HL-60 (cell line): ENCODE measurements at regions not wholly inside any gene's neighbourhood (a gene's known extent, or its start where the extent isn't known, plus 50 kb on each side); places are given as distances from the start of the nearest gene placed in this dataset.

Experiments
- POLR2AphosphoS5 ChIP-seq: IDR thresholded peaks from 2 replicates; pipeline ENCODE4 v1.6.1; 2012; ENCODE audit warnings: low read depth
- TF ChIP-seq, protein P1 (sequence below): IDR thresholded peaks from one replicate; pipeline ENCODE4 v1.5.1; 2011; ENCODE audit warnings: low read length, control low read depth, inconsistent platforms; ENCODE audit not compliant: insufficient read depth
- TF ChIP-seq, protein P2 (sequence below): IDR thresholded peaks from 2 replicates; pipeline ENCODE4 v1.6.1; 2012; ENCODE audit warnings: low read depth; ENCODE audit not compliant: insufficient replicate concordance

DNA sequence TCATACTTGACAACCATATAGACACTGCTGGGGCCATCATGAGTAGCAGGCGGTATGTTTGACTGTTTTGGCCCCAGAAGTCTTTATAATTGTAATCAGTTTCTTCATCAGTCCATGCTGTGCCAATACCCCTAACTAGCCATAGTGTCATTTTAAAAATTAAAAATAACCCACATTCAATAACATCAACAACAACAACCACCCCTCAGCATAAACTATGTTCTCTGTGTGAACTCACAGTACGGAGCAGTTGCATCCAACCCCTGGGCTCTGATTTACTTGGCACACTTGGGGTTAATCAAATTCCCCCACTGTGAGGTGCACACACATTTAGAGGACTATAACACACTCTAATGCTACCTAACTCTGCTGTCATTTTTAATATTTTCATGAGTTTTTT, 553.7 kb downstream of the USP25 start:
- TF ChIP-seq POLR2AphosphoS5: no peak
- TF ChIP-seq, protein P1, sequence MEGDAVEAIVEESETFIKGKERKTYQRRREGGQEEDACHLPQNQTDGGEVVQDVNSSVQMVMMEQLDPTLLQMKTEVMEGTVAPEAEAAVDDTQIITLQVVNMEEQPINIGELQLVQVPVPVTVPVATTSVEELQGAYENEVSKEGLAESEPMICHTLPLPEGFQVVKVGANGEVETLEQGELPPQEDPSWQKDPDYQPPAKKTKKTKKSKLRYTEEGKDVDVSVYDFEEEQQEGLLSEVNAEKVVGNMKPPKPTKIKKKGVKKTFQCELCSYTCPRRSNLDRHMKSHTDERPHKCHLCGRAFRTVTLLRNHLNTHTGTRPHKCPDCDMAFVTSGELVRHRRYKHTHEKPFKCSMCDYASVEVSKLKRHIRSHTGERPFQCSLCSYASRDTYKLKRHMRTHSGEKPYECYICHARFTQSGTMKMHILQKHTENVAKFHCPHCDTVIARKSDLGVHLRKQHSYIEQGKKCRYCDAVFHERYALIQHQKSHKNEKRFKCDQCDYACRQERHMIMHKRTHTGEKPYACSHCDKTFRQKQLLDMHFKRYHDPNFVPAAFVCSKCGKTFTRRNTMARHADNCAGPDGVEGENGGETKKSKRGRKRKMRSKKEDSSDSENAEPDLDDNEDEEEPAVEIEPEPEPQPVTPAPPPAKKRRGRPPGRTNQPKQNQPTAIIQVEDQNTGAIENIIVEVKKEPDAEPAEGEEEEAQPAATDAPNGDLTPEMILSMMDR: no peak
- TF ChIP-seq, protein P2, sequence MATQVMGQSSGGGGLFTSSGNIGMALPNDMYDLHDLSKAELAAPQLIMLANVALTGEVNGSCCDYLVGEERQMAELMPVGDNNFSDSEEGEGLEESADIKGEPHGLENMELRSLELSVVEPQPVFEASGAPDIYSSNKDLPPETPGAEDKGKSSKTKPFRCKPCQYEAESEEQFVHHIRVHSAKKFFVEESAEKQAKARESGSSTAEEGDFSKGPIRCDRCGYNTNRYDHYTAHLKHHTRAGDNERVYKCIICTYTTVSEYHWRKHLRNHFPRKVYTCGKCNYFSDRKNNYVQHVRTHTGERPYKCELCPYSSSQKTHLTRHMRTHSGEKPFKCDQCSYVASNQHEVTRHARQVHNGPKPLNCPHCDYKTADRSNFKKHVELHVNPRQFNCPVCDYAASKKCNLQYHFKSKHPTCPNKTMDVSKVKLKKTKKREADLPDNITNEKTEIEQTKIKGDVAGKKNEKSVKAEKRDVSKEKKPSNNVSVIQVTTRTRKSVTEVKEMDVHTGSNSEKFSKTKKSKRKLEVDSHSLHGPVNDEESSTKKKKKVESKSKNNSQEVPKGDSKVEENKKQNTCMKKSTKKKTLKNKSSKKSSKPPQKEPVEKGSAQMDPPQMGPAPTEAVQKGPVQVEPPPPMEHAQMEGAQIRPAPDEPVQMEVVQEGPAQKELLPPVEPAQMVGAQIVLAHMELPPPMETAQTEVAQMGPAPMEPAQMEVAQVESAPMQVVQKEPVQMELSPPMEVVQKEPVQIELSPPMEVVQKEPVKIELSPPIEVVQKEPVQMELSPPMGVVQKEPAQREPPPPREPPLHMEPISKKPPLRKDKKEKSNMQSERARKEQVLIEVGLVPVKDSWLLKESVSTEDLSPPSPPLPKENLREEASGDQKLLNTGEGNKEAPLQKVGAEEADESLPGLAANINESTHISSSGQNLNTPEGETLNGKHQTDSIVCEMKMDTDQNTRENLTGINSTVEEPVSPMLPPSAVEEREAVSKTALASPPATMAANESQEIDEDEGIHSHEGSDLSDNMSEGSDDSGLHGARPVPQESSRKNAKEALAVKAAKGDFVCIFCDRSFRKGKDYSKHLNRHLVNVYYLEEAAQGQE: no peak
